Muscle of arm (tissue), 1 donor: ENCODE measurements at regions not wholly inside any gene's neighbourhood (a gene's known extent, or its start where the extent isn't known, plus 50 kb on each side); places are given as distances from the start of the nearest gene placed in this dataset.
A peak's percentile ranks its signal among the peaks of the same experiment; 100 is the strongest.

ENCODE experiments used
- DNase-seq: peaks from one replicate; pipeline ENCODE4 v3.0.0-alpha.2; 2013

- no peak for DNase-seq
Observed at GRCh38 chr2:147133286-147133908, 711.4 kb upstream of the ACVR2A start.

- no peak for DNase-seq
Observed at GRCh38 chr2:147125145-147125544, 719.7 kb upstream of the ACVR2A start.

GRCh38 chr2:147122944-147123343 is 721.9 kb upstream of the ACVR2A start:
- no peak for DNase-seq

GRCh38 chr2:147110962-147111361 is 733.9 kb upstream of the ACVR2A start:
- no peak for DNase-seq

DNA sequence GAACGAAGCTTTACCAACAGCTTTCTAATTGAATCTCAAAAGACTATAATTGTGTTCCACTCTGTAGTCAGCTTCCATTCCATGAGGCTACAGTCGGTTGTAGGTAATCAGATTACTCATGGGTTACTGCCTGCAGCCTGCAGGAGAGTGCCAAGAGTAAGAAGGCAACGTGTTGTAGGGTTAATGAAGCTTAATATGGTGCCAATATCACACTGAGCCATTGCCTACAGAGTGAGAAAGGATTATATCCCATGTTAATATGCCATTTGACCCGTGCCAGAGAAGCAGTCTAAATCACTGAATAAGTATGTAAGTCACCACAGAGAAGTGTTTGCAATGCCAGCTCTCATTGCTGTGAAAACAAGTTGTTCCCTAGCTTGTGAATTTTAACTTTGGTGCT is 734.5 kb upstream of the ACVR2A start:
- DNase-seq: no peak

GRCh38 chr2:147109291-147109690 is 735.5 kb upstream of the ACVR2A start:
- DNase-seq: no peak

DNA sequence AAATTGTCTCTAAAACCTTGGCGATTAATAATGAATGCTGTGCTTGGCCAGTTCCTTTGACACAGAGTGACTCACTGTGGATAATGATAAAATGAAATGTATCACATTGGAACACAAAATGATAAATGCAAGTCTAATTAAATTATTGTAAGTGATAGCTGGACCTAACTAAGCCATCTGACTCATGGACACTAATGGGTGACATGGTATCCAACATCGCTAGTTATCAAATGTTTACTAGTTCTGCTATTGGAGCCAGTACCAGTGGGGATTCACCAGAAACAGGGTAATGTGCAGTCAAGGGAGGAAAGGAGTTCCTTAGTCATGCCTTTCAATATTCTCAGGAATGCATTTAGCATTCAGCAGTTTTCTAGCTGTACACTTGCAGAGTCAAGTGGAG is 736.3 kb upstream of the ACVR2A start:
- no peak for DNase-seq

- DNase-seq: no peak
Observed at GRCh38 chr2:147101941-147102790, 742.7 kb upstream of the ACVR2A start.

DNA sequence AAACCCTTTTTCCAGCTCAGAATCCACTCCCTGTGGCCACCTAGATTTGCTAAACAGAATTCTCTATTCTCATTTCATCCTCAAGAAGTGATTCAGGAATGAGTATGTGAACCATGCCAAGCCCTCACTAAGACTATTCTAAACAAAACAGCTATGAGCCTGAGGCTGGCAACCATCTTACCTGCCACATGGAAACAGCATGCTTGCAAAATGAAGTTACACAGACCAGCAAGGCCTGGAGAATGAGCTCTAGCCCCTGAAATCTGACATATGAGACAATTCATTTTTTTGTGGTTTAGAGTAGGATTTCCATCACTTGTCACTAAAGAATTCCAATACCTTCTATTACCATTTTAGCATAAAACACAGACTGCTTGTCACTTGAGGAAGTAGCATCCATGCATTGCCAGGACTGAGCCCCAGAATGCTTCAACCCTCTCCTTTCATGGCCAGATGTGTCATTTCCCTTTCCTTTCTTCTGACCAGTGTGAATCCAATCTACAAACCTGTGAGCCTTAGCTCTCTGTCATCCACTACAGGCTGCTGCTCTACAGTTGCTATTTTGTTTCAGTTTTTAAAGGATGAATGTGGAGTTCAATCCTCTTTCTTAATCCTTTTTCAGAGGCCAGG is 744.3 kb upstream of the ACVR2A start:
- DNase-seq: no peak

GRCh38 chr2:147099845-147100244 is 745.0 kb upstream of the ACVR2A start:
- DNase-seq: no peak

- no peak for DNase-seq
Observed at GRCh38 chr2:147098940-147099339, 745.9 kb upstream of the ACVR2A start.

GRCh38 chr2:147097747-147098146 is 747.1 kb upstream of the ACVR2A start:
- DNase-seq: no peak

- DNase-seq: no peak
Observed at GRCh38 chr2:147096671-147097070, 748.2 kb upstream of the ACVR2A start.

- DNase-seq: no peak
Observed at GRCh38 chr2:147095376-147095775, 749.5 kb upstream of the ACVR2A start.

GRCh38 chr2:147094077-147094476 is 750.8 kb upstream of the ACVR2A start:
- no peak for DNase-seq

GRCh38 chr2:147092266-147092665 is 752.6 kb upstream of the ACVR2A start:
- no peak for DNase-seq

DNA sequence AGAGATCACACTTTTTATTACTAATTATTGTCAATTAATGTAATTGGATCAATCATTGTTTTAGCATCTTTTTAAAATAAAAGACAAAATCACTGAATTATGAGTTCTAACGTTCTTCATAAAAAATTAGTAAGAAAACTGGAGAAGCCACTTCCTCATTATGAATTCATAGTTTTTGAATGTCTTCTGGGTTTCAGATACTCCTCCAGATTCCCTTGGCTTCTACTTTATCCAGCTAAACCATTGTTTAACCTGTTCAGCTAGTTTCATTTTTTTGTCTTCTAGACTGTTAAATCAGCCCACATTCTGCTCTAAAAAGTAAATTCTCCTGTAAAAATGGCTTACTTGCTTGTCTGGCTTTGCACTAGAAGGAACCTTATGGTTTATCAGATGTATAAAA is 753.4 kb upstream of the ACVR2A start:
- no peak for DNase-seq

- no peak for DNase-seq
Observed at GRCh38 chr2:147088871-147089270, 756.0 kb upstream of the ACVR2A start.

DNA sequence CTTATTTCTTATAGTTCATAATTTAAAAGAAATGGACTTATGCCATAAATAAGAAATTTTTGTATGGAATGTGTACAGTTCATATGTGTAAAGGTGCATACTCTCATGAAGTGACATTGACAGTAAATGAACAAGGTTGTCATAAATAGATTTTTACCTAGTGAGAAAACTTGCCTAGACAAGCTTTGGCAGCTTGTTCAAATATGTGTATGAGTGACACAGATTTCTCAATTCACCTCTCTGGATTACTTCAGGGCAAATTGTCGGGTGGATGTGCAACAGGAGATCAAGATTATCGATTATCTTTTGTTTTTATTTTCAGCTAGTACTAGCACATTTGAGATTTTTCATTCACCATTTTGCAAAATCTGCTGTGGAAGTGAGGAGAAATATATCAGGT is 758.1 kb upstream of the ACVR2A start:
- no peak for DNase-seq

DNA sequence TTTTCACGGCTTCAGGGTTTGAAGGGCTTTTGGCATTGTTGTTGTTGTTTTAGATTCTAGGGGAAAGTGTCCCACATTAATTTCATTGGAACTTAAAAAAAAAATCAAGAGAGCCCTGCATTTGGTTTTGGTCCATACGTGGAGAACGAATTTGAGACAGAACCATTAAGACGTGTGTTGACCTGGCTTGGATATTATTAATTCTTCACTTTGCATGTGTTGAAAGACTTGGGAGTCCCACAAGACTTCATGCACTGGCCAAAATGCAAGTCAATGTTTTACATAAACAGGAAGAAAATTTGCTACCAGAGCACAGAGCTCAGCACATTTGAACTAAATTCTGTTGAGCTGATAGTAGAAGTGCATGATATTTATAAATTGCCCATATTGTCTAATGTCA is 761.2 kb upstream of the ACVR2A start:
- DNase-seq: no peak

- peak; percentile 64 for DNase-seq
Observed at GRCh38 chr2:147082850-147083522, 761.8 kb upstream of the ACVR2A start.

DNA sequence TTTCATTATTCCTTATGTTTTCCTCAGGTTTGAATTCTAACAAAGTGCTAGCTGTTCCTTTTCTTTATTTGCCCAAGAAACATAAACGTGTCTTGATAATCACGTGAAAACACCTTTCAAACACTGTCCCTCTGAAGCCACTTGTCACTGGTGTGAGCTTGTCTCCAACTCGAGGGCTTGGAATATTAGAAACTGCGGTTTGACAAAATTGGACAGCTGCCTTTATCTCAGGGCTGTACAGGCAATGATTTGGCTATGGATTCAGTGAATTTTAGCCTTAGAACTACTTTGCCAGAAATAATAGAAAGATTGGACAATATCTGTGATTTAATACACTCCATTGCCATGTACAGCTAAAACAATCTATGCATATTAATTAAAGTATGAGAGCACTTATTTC is 763.0 kb upstream of the ACVR2A start:
- no peak for DNase-seq

- DNase-seq: no peak
Observed at GRCh38 chr2:147076634-147077033, 768.2 kb upstream of the ACVR2A start.
